ENCODE measurements at regions not wholly inside any gene's neighbourhood (a gene's known extent, or its start where the extent isn't known, plus 50 kb on each side); places are given as distances from the start of the nearest gene placed in this dataset.

- TF ChIP-seq ATF3 (CRISPR knock-in tag; IDR thresholded peaks at IDR 0.05) (no peak), PHF8 (CRISPR knock-in tag; IDR thresholded peaks at IDR 0.05) (no peak), PAF1 (CRISPR knock-in tag; IDR thresholded peaks at IDR 0.05) (no peak), MTA3 (CRISPR knock-in tag; IDR thresholded peaks at IDR 0.05) (no peak), ZNF510 (CRISPR knock-in tag; IDR thresholded peaks at IDR 0.05; ENCODE audit: low read depth) (no peak), TAF1 (CRISPR knock-in tag; IDR thresholded peaks at IDR 0.05) (no peak), FOXM1 (CRISPR knock-in tag; IDR thresholded peaks at IDR 0.05) (no peak)
These were observed 335.1 kb downstream of the IZUMO3 start for GRCh38 chr9:24210641-24211040.
